ENCODE measurements at regions not wholly inside any gene's neighbourhood (a gene's known extent, or its start where the extent isn't known, plus 50 kb on each side); places are given as distances from the start of the nearest gene placed in this dataset.

- Mint-ChIP-seq H3K36me3 (no peaks in the 10 kb centered on the region), H3K9me3 (peaks cover 0 to 2% (median 0%) of the 10 kb centered on the region in 7 donors), H3K27ac (no peak overlapping the region), H3K4me3 (no peak overlapping the region), H3K27me3 (peaks cover 10% of the 10 kb centered on the region), H3K4me1 (no peaks in the 10 kb centered on the region)
- Histone ChIP-seq H3K4me1 (ENCODE audit: control insufficient read depth, insufficient read depth, low read length, poor library complexity, severe bottlenecking) (no peaks in the 10 kb centered on the region), H3K4me3 (ENCODE audit: low read depth, low read length) (no peak overlapping the region), H3K27ac (ENCODE audit: insufficient read depth, low read length, poor library complexity, severe bottlenecking) (no peak overlapping the region), H3K36me3 (ENCODE audit: control insufficient read depth, insufficient read depth, low read length) (no peaks in the 10 kb centered on the region), H3K9me3 (ENCODE audit: control insufficient read depth in 2 of 2, low read length in 2 of 2) (no peaks in the 10 kb centered on the region), H3K27me3 (ENCODE audit: control insufficient read depth, insufficient read depth, low read length) (no peaks in the 10 kb centered on the region)
- DNase-seq (no peak), ATAC-seq (ENCODE audit: low read depth in 2 of 2) (no peak)
These were observed 52.8 kb upstream of the DHX15 start for GRCh38 chr4:24637173-24637572.

GRCh38 chr4:24638396-24638875, 54.1 kb upstream of the DHX15 start:
- Histone ChIP-seq H3K9me3 (ENCODE audit: control insufficient read depth in 2 of 2, low read length in 2 of 2) (no peaks in the 10 kb centered on the region), H3K4me3 (ENCODE audit: low read depth, low read length) (no peak overlapping the region), H3K27ac (ENCODE audit: insufficient read depth, low read length, poor library complexity, severe bottlenecking) (no peak overlapping the region), H3K36me3 (ENCODE audit: control insufficient read depth, insufficient read depth, low read length) (no peaks in the 10 kb centered on the region), H3K4me1 (ENCODE audit: control insufficient read depth, insufficient read depth, low read length, poor library complexity, severe bottlenecking) (no peaks in the 10 kb centered on the region), H3K27me3 (ENCODE audit: control insufficient read depth, insufficient read depth, low read length) (peaks cover 2% of the 10 kb centered on the region)
- Mint-ChIP-seq H3K4me3 (no peak overlapping the region), H3K27me3 (peaks cover 8% of the 10 kb centered on the region), H3K36me3 (no peaks in the 10 kb centered on the region), H3K9me3 (peaks cover 0 to 2% (median 0%) of the 10 kb centered on the region in 7 donors), H3K4me1 (no peaks in the 10 kb centered on the region), H3K27ac (no peak overlapping the region)
- no peak for ATAC-seq (ENCODE audit: low read depth in 2 of 2)
- DNase-seq: no peak

DNA sequence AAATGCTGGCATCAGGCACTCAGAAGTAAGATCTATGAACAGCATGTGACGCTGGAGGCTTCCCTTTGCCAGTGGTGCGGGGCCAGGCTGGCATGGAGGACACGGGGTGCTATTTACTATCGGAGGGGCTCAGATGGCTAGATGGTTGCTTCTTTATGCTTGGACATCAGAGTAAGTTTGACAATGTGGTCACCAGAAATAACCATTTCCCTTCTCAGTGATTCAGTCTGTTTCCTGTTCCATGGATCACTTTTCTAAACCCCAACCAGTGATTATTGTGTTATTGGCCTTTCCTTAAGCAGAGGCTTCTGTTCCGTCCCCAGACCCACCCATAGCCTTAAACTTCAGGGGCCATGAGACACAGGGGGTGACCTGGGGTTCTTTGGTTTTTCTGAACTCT, 55.4 kb upstream of the DHX15 start:
- Mint-ChIP-seq H3K27ac (no peak overlapping the region), H3K4me3 (no peak overlapping the region)

GRCh38 chr4:24640366-24640765, 56.0 kb upstream of the DHX15 start:
- no peak overlapping the region for H3K4me3 Mint-ChIP-seq
- Histone ChIP-seq H3K27me3 (ENCODE audit: control insufficient read depth, insufficient read depth, low read length) (peaks cover 2% of the 10 kb centered on the region), H3K4me3 (ENCODE audit: low read depth, low read length) (no peak overlapping the region), H3K27ac (ENCODE audit: insufficient read depth, low read length, poor library complexity, severe bottlenecking) (no peak overlapping the region), H3K36me3 (ENCODE audit: control insufficient read depth, insufficient read depth, low read length) (no peaks in the 10 kb centered on the region), H3K9me3 (ENCODE audit: control insufficient read depth in 2 of 2, low read length in 2 of 2) (no peaks in the 10 kb centered on the region), H3K4me1 (ENCODE audit: control insufficient read depth, insufficient read depth, low read length, poor library complexity, severe bottlenecking) (no peaks in the 10 kb centered on the region)
- peaks cover 0 to 2% (median 0%) of the 10 kb centered on the region in 7 donors for H3K9me3 Mint-ChIP-seq
- ATAC-seq (ENCODE audit: low read depth in 2 of 2) (no peak), DNase-seq (no peak)
- no peaks in the 10 kb centered on the region for H3K36me3 Mint-ChIP-seq
- no peaks in the 10 kb centered on the region for H3K4me1 Mint-ChIP-seq
- peaks cover 8% of the 10 kb centered on the region for H3K27me3 Mint-ChIP-seq
- H3K27ac Mint-ChIP-seq: no peak overlapping the region

More for the DNA sequence above, 55.4 kb upstream of the DHX15 start:
- peaks cover 8% of the 10 kb centered on the region for H3K27me3 Mint-ChIP-seq
- H3K4me1 ChIP-seq (ENCODE audit: control insufficient read depth, insufficient read depth, low read length, poor library complexity, severe bottlenecking): no peaks in the 10 kb centered on the region
- no peaks in the 10 kb centered on the region for H3K9me3 ChIP-seq (ENCODE audit: control insufficient read depth in 2 of 2, low read length in 2 of 2)
- no peak overlapping the region for H3K4me3 ChIP-seq (ENCODE audit: low read depth, low read length)
- no peak overlapping the region for H3K27ac ChIP-seq (ENCODE audit: insufficient read depth, low read length, poor library complexity, severe bottlenecking)
- no peak for DNase-seq
- no peak for ATAC-seq (ENCODE audit: low read depth in 2 of 2)
- peaks cover 0 to 2% (median 0%) of the 10 kb centered on the region in 7 donors for H3K9me3 Mint-ChIP-seq
- no peaks in the 10 kb centered on the region for H3K4me1 Mint-ChIP-seq
- peaks cover 2% of the 10 kb centered on the region for H3K27me3 ChIP-seq (ENCODE audit: control insufficient read depth, insufficient read depth, low read length)
- no peaks in the 10 kb centered on the region for H3K36me3 ChIP-seq (ENCODE audit: control insufficient read depth, insufficient read depth, low read length)
- H3K36me3 Mint-ChIP-seq: no peaks in the 10 kb centered on the region

- H3K4me3 ChIP-seq (ENCODE audit: low read depth, low read length): no peak overlapping the region
- peaks cover 2% of the 10 kb centered on the region for H3K27me3 ChIP-seq (ENCODE audit: control insufficient read depth, insufficient read depth, low read length)
- H3K9me3 Mint-ChIP-seq: no peaks in the 10 kb centered on the region
- ATAC-seq (ENCODE audit: low read depth in 2 of 2): no peak
- no peaks in the 10 kb centered on the region for H3K36me3 Mint-ChIP-seq
- H3K27me3 Mint-ChIP-seq: peaks cover 8% of the 10 kb centered on the region
- no peaks in the 10 kb centered on the region for H3K9me3 ChIP-seq (ENCODE audit: control insufficient read depth in 2 of 2, low read length in 2 of 2)
- H3K36me3 ChIP-seq (ENCODE audit: control insufficient read depth, insufficient read depth, low read length): no peaks in the 10 kb centered on the region
- H3K27ac Mint-ChIP-seq: no peak overlapping the region
- no peaks in the 10 kb centered on the region for H3K4me1 ChIP-seq (ENCODE audit: control insufficient read depth, insufficient read depth, low read length, poor library complexity, severe bottlenecking)
- no peak overlapping the region for H3K4me3 Mint-ChIP-seq
- DNase-seq: no peak
- no peak overlapping the region for H3K27ac ChIP-seq (ENCODE audit: insufficient read depth, low read length, poor library complexity, severe bottlenecking)
- no peaks in the 10 kb centered on the region for H3K4me1 Mint-ChIP-seq
These were observed 58.7 kb upstream of the DHX15 start for GRCh38 chr4:24642981-24643547.

GRCh38 chr4:24643774-24644520, 59.6 kb upstream of the DHX15 start:
- H3K27ac Mint-ChIP-seq: peak overlapping the region in 1 of 3 donors; percentile 73
- H3K9me3 Mint-ChIP-seq: no peaks in the 10 kb centered on the region
- H3K27me3 Mint-ChIP-seq: peaks cover 9% of the 10 kb centered on the region
- Histone ChIP-seq H3K27ac (ENCODE audit: insufficient read depth, low read length, poor library complexity, severe bottlenecking) (no peak overlapping the region), H3K4me1 (ENCODE audit: control insufficient read depth, insufficient read depth, low read length, poor library complexity, severe bottlenecking) (no peaks in the 10 kb centered on the region), H3K27me3 (ENCODE audit: control insufficient read depth, insufficient read depth, low read length) (peaks cover 2% of the 10 kb centered on the region), H3K36me3 (ENCODE audit: control insufficient read depth, insufficient read depth, low read length) (no peaks in the 10 kb centered on the region), H3K4me3 (ENCODE audit: low read depth, low read length) (no peak overlapping the region), H3K9me3 (ENCODE audit: control insufficient read depth in 2 of 2, low read length in 2 of 2) (no peaks in the 10 kb centered on the region)
- no peak overlapping the region for H3K4me3 Mint-ChIP-seq
- ATAC-seq (ENCODE audit: low read depth in 2 of 2) (no peak), DNase-seq (no peak)
- no peaks in the 10 kb centered on the region for H3K36me3 Mint-ChIP-seq
- no peaks in the 10 kb centered on the region for H3K4me1 Mint-ChIP-seq

- no peak overlapping the region for H3K4me3 ChIP-seq (ENCODE audit: low read depth, low read length)
- Mint-ChIP-seq H3K36me3 (no peaks in the 10 kb centered on the region), H3K27ac (no peak overlapping the region), H3K9me3 (no peaks in the 10 kb centered on the region), H3K27me3 (peaks cover 10% of the 10 kb centered on the region), H3K4me3 (no peak overlapping the region), H3K4me1 (no peaks in the 10 kb centered on the region)
- H3K9me3 ChIP-seq (ENCODE audit: control insufficient read depth in 2 of 2, low read length in 2 of 2): no peaks in the 10 kb centered on the region
- H3K4me1 ChIP-seq (ENCODE audit: control insufficient read depth, insufficient read depth, low read length, poor library complexity, severe bottlenecking): no peaks in the 10 kb centered on the region
- no peak overlapping the region for H3K27ac ChIP-seq (ENCODE audit: insufficient read depth, low read length, poor library complexity, severe bottlenecking)
- DNase-seq: no peak
- no peak for ATAC-seq (ENCODE audit: low read depth in 2 of 2)
- no peaks in the 10 kb centered on the region for H3K36me3 ChIP-seq (ENCODE audit: control insufficient read depth, insufficient read depth, low read length)
- H3K27me3 ChIP-seq (ENCODE audit: control insufficient read depth, insufficient read depth, low read length): peaks cover 2% of the 10 kb centered on the region
These were observed 60.8 kb upstream of the DHX15 start for GRCh38 chr4:24644983-24645764.
